H1 (cell line): ENCODE measurements at regions not wholly inside any gene's neighbourhood (a gene's known extent, or its start where the extent isn't known, plus 50 kb on each side); places are given as distances from the start of the nearest gene placed in this dataset.

Source experiments
- CTCF ChIA-PET: fragments of 300-600 bp; sonication (Branson Sonifier 250); formaldehyde crosslinking; loops from one replicate; lab custom pipeline; 2021; ENCODE audit not compliant: partially characterized antibody; lab: Charles Lee
- POLR2A ChIA-PET: fragments of 300-600 bp; sonication (Branson Sonifier 250); formaldehyde crosslinking; loops from one replicate; lab custom pipeline; 2021; ENCODE audit warnings: inconsistent platforms; ENCODE audit not compliant: partially characterized antibody; lab: Charles Lee
- DNase-seq, 2 experiments: peaks; one replicate each; pipeline versions ENCODE4 v3.0.0 to v3.0.0-alpha.2; 2010 to 2022; ENCODE audit warnings: low spot score in 2 of 2, low read depth in 1 of 2, mixed read lengths in 1 of 2
- FAIRE-seq: peaks from 2 replicates; lab custom pipeline; 2011; peaks lifted over from hg19 to GRCh38; lab: Jason Lieb, UNC
- H2AFZ ChIP-seq: 2 replicates; pipeline ENCODE4 v1.8.1; 2012; ENCODE audit warnings: low read length, inconsistent platforms
- H2AK5ac ChIP-seq: 2 replicates; pipeline ENCODE4 v1.6.1; 2013; ENCODE audit warnings: low read depth, low read length
- H2BK120ac ChIP-seq: replicated peaks from 2 replicates; pipeline ENCODE3; 2013; ENCODE audit warnings: low read depth, low read length, inconsistent platforms
- H2BK12ac ChIP-seq: 2 replicates; pipeline ENCODE4 v1.6.1; 2013; ENCODE audit warnings: low read depth, low read length
- H2BK15ac ChIP-seq: 2 replicates; pipeline ENCODE4 v1.6.1; 2013; ENCODE audit warnings: low read length
- H2BK20ac ChIP-seq: 2 replicates; pipeline ENCODE4 v1.6.1; 2013; ENCODE audit warnings: low read length
- H2BK5ac ChIP-seq: 2 replicates; pipeline ENCODE4 v1.6.1; 2013; ENCODE audit warnings: low read depth, low read length
- H3K14ac ChIP-seq: 2 replicates; pipeline ENCODE4 v1.6.1; 2013; ENCODE audit warnings: inconsistent platforms; ENCODE audit not compliant: insufficient read length
- H3K18ac ChIP-seq: 2 replicates; pipeline ENCODE4 v1.6.1; 2013; ENCODE audit warnings: low read length; ENCODE audit errors: extremely low read depth
- H3K23ac ChIP-seq: 2 replicates; pipeline ENCODE4 v1.6.1; 2013; ENCODE audit warnings: inconsistent platforms; ENCODE audit not compliant: insufficient read length
- H3K23me2 ChIP-seq: 2 replicates; pipeline ENCODE4 v1.6.1; 2013; ENCODE audit warnings: low read depth, low read length
- H3K27ac ChIP-seq: 2 replicates; pipeline ENCODE4 v1.6.1; 2011; ENCODE audit warnings: low read depth, low read length, inconsistent platforms
- H3K27me3 ChIP-seq, 4 experiments: replicated peaks in 1 of 4; 1 replicate in 1 of 4; 2 replicates in 3 of 4; pipeline versions ENCODE4 v1.6.1 to v1.8.1; 2011 to 2013; ENCODE audit warnings: low read length in 3 of 4, mild to moderate bottlenecking in 3 of 4, inconsistent platforms in 2 of 4, mixed read lengths in 2 of 4, moderate library complexity in 1 of 4; ENCODE audit not compliant: control insufficient read depth in 3 of 4, insufficient read depth in 3 of 4; ENCODE audit errors: extremely low read depth in 1 of 4
- H3K36me3 ChIP-seq, 4 experiments: 2 replicates each; pipeline versions ENCODE4 v1.6.1 to v1.8.1; 2011 to 2013; ENCODE audit warnings: mild to moderate bottlenecking in 4 of 4, low read length in 3 of 4, moderate library complexity in 2 of 4, control low read depth in 1 of 4, inconsistent platforms in 1 of 4; ENCODE audit not compliant: insufficient read depth in 4 of 4, control insufficient read depth in 2 of 4
- H3K4ac ChIP-seq: replicated peaks from 2 replicates; pipeline ENCODE3; 2013; ENCODE audit warnings: low read length, low read depth, mixed read lengths, inconsistent platforms; ENCODE audit not compliant: insufficient read length
- H3K4me1 ChIP-seq, 4 experiments: replicated peaks in 1 of 4; 1 replicate in 1 of 4; 2 replicates in 3 of 4; pipeline versions ENCODE4 v1.6.1 to v1.8.1; 2011 to 2013; ENCODE audit warnings: low read length in 3 of 4, inconsistent platforms in 2 of 4, mixed read lengths in 1 of 4; ENCODE audit not compliant: insufficient read depth in 4 of 4, control insufficient read depth in 3 of 4
- H3K4me2 ChIP-seq, 2 experiments: 2 replicates each; pipeline versions ENCODE4 v1.6.1 to v1.8.1; 2011 to 2013; ENCODE audit warnings: low read depth in 2 of 2, low read length in 2 of 2, control low read depth in 1 of 2, inconsistent platforms in 1 of 2, mild to moderate bottlenecking in 1 of 2; ENCODE audit not compliant: insufficient read depth in 1 of 2
- H3K4me3 ChIP-seq, 4 experiments: fragments of 200-600, 300-600 bp in 1 of 4; sonication (generic), shearing (Covaris generic), sonication (Bioruptor Twin) in 1 of 4; 2 replicates each; pipeline versions ENCODE4 v1.5.1 to v1.8.1; 2011 to 2016; ENCODE audit warnings: low read length in 4 of 4, low read depth in 3 of 4, control low read depth in 2 of 4, inconsistent platforms in 2 of 4, mild to moderate bottlenecking in 2 of 4, mixed read lengths in 1 of 4, moderate library complexity in 1 of 4; ENCODE audit not compliant: insufficient read depth in 2 of 4; ENCODE audit errors: extremely low read depth in 1 of 4
- H3K56ac ChIP-seq: replicated peaks from 2 replicates; pipeline ENCODE3; 2013; ENCODE audit warnings: low read depth, mild to moderate bottlenecking, mixed read lengths, low read length, inconsistent platforms; ENCODE audit not compliant: insufficient read length
- H3K79me1 ChIP-seq: 2 replicates; pipeline ENCODE4 v1.6.1; 2013; ENCODE audit warnings: low read depth, low read length, control low read depth
- H3K79me2 ChIP-seq, 2 experiments: 2 replicates each; pipeline versions ENCODE4 v1.6.1 to v1.8.1; 2012 to 2013; ENCODE audit warnings: low read length in 2 of 2, mild to moderate bottlenecking in 2 of 2, inconsistent platforms in 1 of 2; ENCODE audit not compliant: insufficient read depth in 2 of 2, control insufficient read depth in 1 of 2
- H3K9ac ChIP-seq, 4 experiments: replicated peaks in 1 of 4; 1 replicate in 1 of 4; 2 replicates in 3 of 4; pipeline versions ENCODE4 v1.6.1 to v1.8.1; 2011 to 2013; ENCODE audit warnings: low read depth in 3 of 4, low read length in 3 of 4, control low read depth in 2 of 4, mild to moderate bottlenecking in 2 of 4, moderate library complexity in 2 of 4, inconsistent platforms in 1 of 4; ENCODE audit errors: extremely low read depth in 1 of 4
- H3K9me3 ChIP-seq, 2 experiments: 2 replicates each; pipeline versions ENCODE4 v1.6.1 to v1.8.1; 2012 to 2013; ENCODE audit warnings: mild to moderate bottlenecking in 2 of 2, moderate library complexity in 2 of 2, control low read depth in 1 of 2, inconsistent platforms in 1 of 2, low read depth in 1 of 2, low read length in 1 of 2, mixed read lengths in 1 of 2; ENCODE audit not compliant: insufficient read depth in 2 of 2
- H4K20me1 ChIP-seq, 2 experiments: replicated peaks in 1 of 2; 2 replicates each; pipeline versions ENCODE3 to v1.8.1; 2011 to 2013; ENCODE audit warnings: inconsistent platforms in 2 of 2, low read length in 2 of 2, mild to moderate bottlenecking in 1 of 2; ENCODE audit not compliant: insufficient read depth in 2 of 2, control insufficient read depth in 1 of 2
- H4K5ac ChIP-seq: 2 replicates; pipeline ENCODE4 v1.6.1; 2013; ENCODE audit warnings: low read length, low read depth, mixed read lengths, inconsistent platforms; ENCODE audit not compliant: insufficient read length
- H4K8ac ChIP-seq: 2 replicates; pipeline ENCODE4 v1.8.0; 2013; ENCODE audit warnings: mild to moderate bottlenecking, moderate library complexity, low read length, inconsistent platforms; ENCODE audit not compliant: insufficient read depth; ENCODE audit errors: extremely low read depth
- H4K91ac ChIP-seq: replicated peaks from 2 replicates; pipeline ENCODE3; 2013; ENCODE audit warnings: low read length, mixed read lengths, inconsistent platforms; ENCODE audit not compliant: insufficient read length
- CHD1 ChIP-seq: IDR thresholded peaks from 2 replicates; pipeline ENCODE4 v1.6.1; 2012; ENCODE audit warnings: low read depth, low read length, improper control_type of control experiment
- CHD2 ChIP-seq: IDR thresholded peaks from 2 replicates; pipeline ENCODE4 v1.6.1; 2012; ENCODE audit warnings: low read length, improper control_type of control experiment
- GTF2F1 ChIP-seq: IDR thresholded peaks from 2 replicates; pipeline ENCODE4 v1.6.1; 2012; ENCODE audit warnings: low read depth, low read length, improper control_type of control experiment, borderline replicate concordance
- NRF1 ChIP-seq: IDR thresholded peaks from 2 replicates; pipeline ENCODE4 v1.6.1; 2011; ENCODE audit warnings: mild to moderate bottlenecking, low read depth, low read length, improper control_type of control experiment
- SIN3A ChIP-seq, 2 experiments: IDR thresholded peaks in 1 of 2; conservative IDR thresholded peaks in 1 of 2; 2 replicates each; pipeline ENCODE4 v1.6.1; 2011 to 2012; ENCODE audit warnings: low read length in 2 of 2, improper control_type of control experiment in 1 of 2, low read depth in 1 of 2, mild to moderate bottlenecking in 1 of 2
- SUZ12 ChIP-seq: fragments of 200-600 bp; sonication (generic); IDR thresholded peaks from 2 replicates; pipeline ENCODE4 v1.6.1; 2012; ENCODE audit warnings: mild to moderate bottlenecking, inconsistent platforms, low read length, moderate library complexity, mixed read lengths
- TAF1 ChIP-seq: IDR thresholded peaks from 2 replicates; pipeline ENCODE4 v1.6.1; 2011; ENCODE audit warnings: mild to moderate bottlenecking, low read depth, low read length
- TAF7 ChIP-seq: optimal IDR thresholded peaks from 2 replicates; pipeline ENCODE3; 2011; ENCODE audit warnings: low read depth, mild to moderate bottlenecking, inconsistent platforms, low read length, moderate library complexity, borderline replicate concordance
- TCF12 ChIP-seq: IDR thresholded peaks from 2 replicates; pipeline ENCODE4 v1.6.1; 2011; ENCODE audit warnings: low read depth, mild to moderate bottlenecking, low read length
- TEAD4 ChIP-seq: IDR thresholded peaks from 2 replicates; pipeline ENCODE4 v1.6.1; 2012; ENCODE audit warnings: low read depth, low read length, inconsistent platforms, mixed read lengths
- USF2 ChIP-seq: IDR thresholded peaks from 2 replicates; pipeline ENCODE4 v1.6.1; 2011; ENCODE audit warnings: low read length, improper control_type of control experiment
- WGBS, 2 experiments: shearing (Covaris generic) in 1 of 2; methylation state at CpG; one replicate each; pipeline versions ENCODE4 v1.1.6 to v1.1.7; 2013 to 2015; ENCODE audit warnings: low lambda C conversion rate in 2 of 2, mixed read lengths in 2 of 2, inconsistent platforms in 1 of 2, low coverage in 1 of 2, missing lambda C conversion rate in 1 of 2; ENCODE audit not compliant: insufficient replicate concordance in 2 of 2, insufficient coverage in 1 of 2, insufficient read length in 1 of 2; ENCODE audit errors: extremely low coverage in 1 of 2, missing lambda C conversion rate in 1 of 2; 5-methylcytosine and 5-hydroxymethylcytosine counted together

DNA sequence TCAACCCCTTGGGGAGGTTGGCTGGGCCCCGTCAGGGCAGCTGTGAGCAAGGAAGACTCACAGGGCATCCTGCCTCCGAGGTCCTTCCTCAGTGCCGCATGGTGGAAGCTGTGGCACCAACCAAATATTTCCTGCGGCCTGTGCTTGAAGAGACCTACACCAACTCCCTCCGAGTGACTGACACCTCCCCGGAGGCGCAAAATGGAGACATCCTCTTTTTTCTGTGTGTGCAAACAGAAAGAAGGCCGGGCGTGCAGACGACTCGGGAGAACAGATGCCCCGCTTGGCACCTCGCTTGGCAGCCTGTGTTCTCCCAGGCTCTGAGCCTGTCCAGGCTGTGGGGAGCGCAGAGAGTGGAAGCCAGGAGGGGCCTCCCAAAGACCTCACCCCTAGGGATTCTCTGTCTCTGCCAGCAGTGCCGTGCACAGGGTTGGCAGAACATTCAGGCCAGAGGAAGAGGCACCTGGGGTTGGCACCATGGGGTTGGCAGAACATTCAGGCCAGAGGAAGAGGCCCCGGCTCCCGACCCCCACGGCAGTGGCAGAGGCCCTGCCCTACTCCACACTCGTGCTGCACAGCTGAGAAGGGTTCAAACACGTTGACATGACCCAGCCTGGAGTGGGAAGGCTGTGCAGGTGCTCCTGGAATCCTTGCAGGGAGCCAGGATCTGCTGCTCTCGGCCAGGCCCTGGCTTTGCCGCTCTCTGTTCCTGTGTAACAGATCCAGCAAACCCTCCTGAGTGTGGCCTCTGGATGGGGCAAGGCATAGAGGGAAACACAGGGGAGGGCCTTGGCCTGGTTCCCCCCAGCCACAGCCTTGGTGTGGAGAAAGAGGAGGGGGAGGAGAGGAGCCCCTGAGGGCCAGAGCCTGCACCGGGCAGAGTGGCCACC, 805.5 kb downstream of the BRD1 start:
- POLR2A ChIA-PET: no interaction called here
- 91% methylated on average over 21 of the region's 23 CpGs; no CpG with 5 or more reads in 1 of the 2 experiments for WGBS, 2 experiments
- no peak for TF ChIP-seq TAF7
- no peak for TF ChIP-seq SIN3A (conservative IDR thresholded peaks at IDR 0.05 in 1 of 2, IDR thresholded peaks at IDR 0.05 in 1 of 2; ENCODE audit: low read depth in 1 of 2, low read length in 2 of 2)
- TF ChIP-seq CHD1: no peak
- TF ChIP-seq GTF2F1: no peak
- no peak for TF ChIP-seq TCF12
- TF ChIP-seq SUZ12: no peak
- TF ChIP-seq USF2: no peak
- no peak for TF ChIP-seq NRF1
- TF ChIP-seq CHD2: no peak
- no peak for TF ChIP-seq TEAD4
- TF ChIP-seq TAF1: no peak

More for the DNA sequence above, 805.5 kb downstream of the BRD1 start:
- H3K79me2 ChIP-seq: no peaks in the 10 kb centered on the region
- H3K27me3 ChIP-seq: no peaks in the 10 kb centered on the region
- FAIRE-seq (no peak), DNase-seq (no peak)
- no peak overlapping the region for H2AFZ ChIP-seq
- no peak overlapping the region for H2BK120ac ChIP-seq
- H3K27ac ChIP-seq: no peak overlapping the region
- no peaks in the 10 kb centered on the region for H4K20me1 ChIP-seq
- no peaks in the 10 kb centered on the region for H3K23me2 ChIP-seq
- H2BK12ac ChIP-seq: no peak overlapping the region
- no peak overlapping the region for H3K14ac ChIP-seq
- H2BK5ac ChIP-seq: no peak overlapping the region
- no peaks in the 10 kb centered on the region for H3K79me1 ChIP-seq
- CTCF ChIA-PET: interaction anchor here (0.6 kb wide), 1 partner anchor 17 kb away, joined by 3 read pairs; no protein-coding TSS in a partner anchor
- H2BK20ac ChIP-seq: no peak overlapping the region
- H2BK15ac ChIP-seq: no peak overlapping the region
- H3K36me3 ChIP-seq: no peaks in the 10 kb centered on the region
- no peaks in the 10 kb centered on the region for H3K9me3 ChIP-seq
- no peak overlapping the region for H3K4me2 ChIP-seq
- no peaks in the 10 kb centered on the region; a peak in 1 of 7 replicates for H3K4me1 ChIP-seq
- H3K9ac ChIP-seq: no peak overlapping the region
- H3K23ac ChIP-seq: no peak overlapping the region
- H4K8ac ChIP-seq: peak overlapping the region; percentile 71; the same call in 1 of the 2 replicates
- no peak overlapping the region for H3K4me3 ChIP-seq
- H3K18ac ChIP-seq: no peak overlapping the region
- H3K4ac ChIP-seq: no peak overlapping the region
- H4K5ac ChIP-seq: no peak overlapping the region
- H2AK5ac ChIP-seq: no peak overlapping the region
- no peak overlapping the region for H4K91ac ChIP-seq
- no peak overlapping the region for H3K56ac ChIP-seq
